Osteocyte (in vitro differentiated cells): ENCODE measurements at regions not wholly inside any gene's neighbourhood (a gene's known extent, or its start where the extent isn't known, plus 50 kb on each side); places are given as distances from the start of the nearest gene placed in this dataset.
"Not testable (repeated sequence)": the region's sequence is repeated elsewhere in the genome, so short reads cannot be mapped to it uniquely, and the experiment has no call there.

Source experiments
- DNase-seq: peaks from one replicate; pipeline ENCODE4 v3.0.0; 2021; ENCODE audit warnings: mixed read lengths; ENCODE audit not compliant: unreplicated experiment; ENCODE audit errors: extremely low spot score
- H3K27ac Mint-ChIP-seq: one replicate; pipeline ENCODE4 v1.8.0; 2021; ENCODE audit warnings: mild to moderate bottlenecking, mixed read lengths; ENCODE audit not compliant: unreplicated experiment
- H3K27me3 Mint-ChIP-seq: one replicate; pipeline ENCODE4 v1.8.0; 2021; ENCODE audit warnings: mixed read lengths; ENCODE audit not compliant: unreplicated experiment
- H3K36me3 Mint-ChIP-seq: one replicate; pipeline ENCODE4 v1.8.0; 2021; ENCODE audit warnings: mixed read lengths; ENCODE audit not compliant: unreplicated experiment
- H3K4me1 Mint-ChIP-seq: one replicate; pipeline ENCODE4 v1.8.0; 2021; ENCODE audit warnings: mixed read lengths; ENCODE audit not compliant: unreplicated experiment
- H3K4me3 Mint-ChIP-seq: one replicate; pipeline ENCODE4 v1.8.0; 2021; ENCODE audit warnings: mild to moderate bottlenecking, moderate library complexity, mixed read lengths; ENCODE audit not compliant: unreplicated experiment
- H3K9me3 Mint-ChIP-seq: one replicate; pipeline ENCODE4 v1.8.0; 2021; ENCODE audit warnings: mixed read lengths; ENCODE audit not compliant: unreplicated experiment
- CTCF ChIP-seq: fragments of 200-600 bp; sonication (generic); IDR thresholded peaks from 2 replicates; pipeline ENCODE4 v1.5.0; 2021; ENCODE audit warnings: antibody characterized with exemption, mild to moderate bottlenecking, moderate library complexity

- Mint-ChIP-seq H3K9me3 (peaks cover 38% of the 10 kb centered on the region), H3K4me1 (no peaks in the 10 kb centered on the region), H3K27ac (no peak overlapping the region), H3K27me3 (no peaks in the 10 kb centered on the region), H3K36me3 (no peaks in the 10 kb centered on the region), H3K4me3 (no peak overlapping the region)
- no peak for DNase-seq
- TF ChIP-seq CTCF: no peak
Observed at GRCh38 chr7:68087401-68087800, 1090.8 kb downstream of the TYW1 start.

GRCh38 chr7:68088879-68089278, 1092.2 kb downstream of the TYW1 start:
- Mint-ChIP-seq H3K27me3 (no peaks in the 10 kb centered on the region), H3K4me1 (no peaks in the 10 kb centered on the region), H3K9me3 (peaks cover 42% of the 10 kb centered on the region), H3K36me3 (no peaks in the 10 kb centered on the region), H3K27ac (no peak overlapping the region), H3K4me3 (no peak overlapping the region)
- no peak for DNase-seq
- TF ChIP-seq CTCF: no peak

- not testable (repeated sequence) for H3K27me3 Mint-ChIP-seq, H3K4me3 Mint-ChIP-seq, H3K36me3 Mint-ChIP-seq, DNase-seq, H3K27ac Mint-ChIP-seq, H3K4me1 Mint-ChIP-seq
- peaks cover 36% of the 10 kb centered on the region for H3K9me3 Mint-ChIP-seq
Observed at GRCh38 chr7:68090256-68090655, 1093.6 kb downstream of the TYW1 start.

- H3K4me1 Mint-ChIP-seq: no peaks in the 10 kb centered on the region
- TF ChIP-seq CTCF: no peak
- H3K27ac Mint-ChIP-seq: no peak overlapping the region
- no peak overlapping the region for H3K4me3 Mint-ChIP-seq
- H3K27me3 Mint-ChIP-seq: no peaks in the 10 kb centered on the region
- no peak for DNase-seq
- H3K9me3 Mint-ChIP-seq: peaks cover 20% of the 10 kb centered on the region
- no peaks in the 10 kb centered on the region for H3K36me3 Mint-ChIP-seq
Observed at GRCh38 chr7:68103319-68103718, 1106.7 kb downstream of the TYW1 start.

GRCh38 chr7:68107261-68107660, 1110.6 kb downstream of the TYW1 start:
- TF ChIP-seq CTCF: no peak
- no peak for DNase-seq
- Mint-ChIP-seq H3K36me3 (no peaks in the 10 kb centered on the region), H3K27ac (no peak overlapping the region), H3K27me3 (no peaks in the 10 kb centered on the region), H3K4me1 (no peaks in the 10 kb centered on the region), H3K9me3 (peaks cover 21% of the 10 kb centered on the region), H3K4me3 (no peak overlapping the region)

- no peak overlapping the region for H3K27ac Mint-ChIP-seq
- no peaks in the 10 kb centered on the region for H3K27me3 Mint-ChIP-seq
- H3K4me3 Mint-ChIP-seq: no peak overlapping the region
- H3K4me1 Mint-ChIP-seq: no peaks in the 10 kb centered on the region
- no peak for TF ChIP-seq CTCF
- peaks cover 24% of the 10 kb centered on the region for H3K9me3 Mint-ChIP-seq
- no peak for DNase-seq
- no peaks in the 10 kb centered on the region for H3K36me3 Mint-ChIP-seq
Observed at GRCh38 chr7:68107968-68108367, 1111.3 kb downstream of the TYW1 start.
